ENCODE measurements at regions not wholly inside any gene's neighbourhood (a gene's known extent, or its start where the extent isn't known, plus 50 kb on each side); places are given as distances from the start of the nearest gene placed in this dataset.

GRCh38 chr5:88140856-88141752 lies 127.5 kb downstream of the TMEM161B start:
- TF ChIP-seq POLR2A (IDR thresholded peaks at IDR 0.05; ENCODE audit: extremely low read depth, insufficient read length) (no peak), MAX (IDR thresholded peaks at IDR 0.05; ENCODE audit: low read depth, low read length) (no peak), CTCF (IDR thresholded peaks at IDR 0.05; ENCODE audit: low read depth, low read length) (peak; percentile 39)
